GM12873 (cell line): ENCODE measurements at regions not wholly inside any gene's neighbourhood (a gene's known extent, or its start where the extent isn't known, plus 50 kb on each side); places are given as distances from the start of the nearest gene placed in this dataset.

Source experiments
- TF ChIP-seq, protein P1 (sequence below): IDR thresholded peaks from 2 replicates; pipeline ENCODE4 v1.5.1; 2012; ENCODE audit warnings: low read depth, mild to moderate bottlenecking, moderate library complexity, low read length, control low read depth; ENCODE audit not compliant: insufficient read depth; ENCODE audit errors: missing control alignments

- TF ChIP-seq, protein P1, sequence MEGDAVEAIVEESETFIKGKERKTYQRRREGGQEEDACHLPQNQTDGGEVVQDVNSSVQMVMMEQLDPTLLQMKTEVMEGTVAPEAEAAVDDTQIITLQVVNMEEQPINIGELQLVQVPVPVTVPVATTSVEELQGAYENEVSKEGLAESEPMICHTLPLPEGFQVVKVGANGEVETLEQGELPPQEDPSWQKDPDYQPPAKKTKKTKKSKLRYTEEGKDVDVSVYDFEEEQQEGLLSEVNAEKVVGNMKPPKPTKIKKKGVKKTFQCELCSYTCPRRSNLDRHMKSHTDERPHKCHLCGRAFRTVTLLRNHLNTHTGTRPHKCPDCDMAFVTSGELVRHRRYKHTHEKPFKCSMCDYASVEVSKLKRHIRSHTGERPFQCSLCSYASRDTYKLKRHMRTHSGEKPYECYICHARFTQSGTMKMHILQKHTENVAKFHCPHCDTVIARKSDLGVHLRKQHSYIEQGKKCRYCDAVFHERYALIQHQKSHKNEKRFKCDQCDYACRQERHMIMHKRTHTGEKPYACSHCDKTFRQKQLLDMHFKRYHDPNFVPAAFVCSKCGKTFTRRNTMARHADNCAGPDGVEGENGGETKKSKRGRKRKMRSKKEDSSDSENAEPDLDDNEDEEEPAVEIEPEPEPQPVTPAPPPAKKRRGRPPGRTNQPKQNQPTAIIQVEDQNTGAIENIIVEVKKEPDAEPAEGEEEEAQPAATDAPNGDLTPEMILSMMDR = no peak
Observed at GRCh38 chr15:54829821-54830220, 366.9 kb downstream of the RSL24D1 start.

- TF ChIP-seq, protein P1 = no peak
Observed at GRCh38 chr15:54820811-54821210, 375.9 kb downstream of the RSL24D1 start.

DNA sequence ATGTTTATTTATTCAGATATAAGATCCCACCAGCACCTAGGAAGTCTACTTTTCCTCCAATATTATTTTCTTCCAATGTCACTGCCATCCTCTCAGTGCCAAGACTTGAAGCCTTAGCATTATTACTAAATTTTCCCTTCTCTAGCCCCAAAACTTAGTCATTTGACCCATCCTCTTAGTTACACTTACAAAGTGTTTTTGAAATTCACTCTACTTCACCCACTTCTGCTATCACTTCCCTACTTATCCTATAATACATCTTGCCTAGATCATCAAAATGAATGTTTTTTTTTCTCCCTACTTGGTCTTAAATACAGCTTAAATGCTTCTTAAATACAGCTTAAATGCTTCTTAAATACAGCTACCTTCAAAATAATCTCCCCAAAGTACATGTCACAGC is 376.6 kb downstream of the RSL24D1 start:
- TF ChIP-seq, protein P1 = no peak

DNA sequence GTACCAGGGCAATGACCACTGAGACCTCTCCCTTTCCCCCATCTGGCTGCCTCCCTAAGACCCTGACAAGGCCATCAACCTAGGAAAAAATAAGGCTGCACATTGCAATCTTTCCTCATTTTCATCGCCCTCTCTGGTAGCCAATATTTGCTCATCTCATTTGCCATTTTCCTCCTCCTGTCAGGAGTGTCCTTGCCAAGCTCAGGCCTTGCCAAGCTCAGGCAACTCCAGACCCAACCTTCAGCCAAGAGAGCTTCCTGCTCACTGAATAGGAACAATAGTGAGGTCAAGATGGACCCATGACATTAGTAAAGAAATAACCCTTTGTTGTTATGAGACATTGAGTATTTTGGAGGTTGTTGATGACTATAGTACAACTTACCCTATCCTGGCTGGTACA is 380.3 kb downstream of the RSL24D1 start:
- TF ChIP-seq, protein P1 = no peak

- TF ChIP-seq, protein P1 = no peak
Observed at GRCh38 chr15:54815556-54815955, 381.2 kb downstream of the RSL24D1 start.

- TF ChIP-seq, protein P1 = no peak
Observed at GRCh38 chr15:54812383-54812782, 384.4 kb downstream of the RSL24D1 start.

DNA sequence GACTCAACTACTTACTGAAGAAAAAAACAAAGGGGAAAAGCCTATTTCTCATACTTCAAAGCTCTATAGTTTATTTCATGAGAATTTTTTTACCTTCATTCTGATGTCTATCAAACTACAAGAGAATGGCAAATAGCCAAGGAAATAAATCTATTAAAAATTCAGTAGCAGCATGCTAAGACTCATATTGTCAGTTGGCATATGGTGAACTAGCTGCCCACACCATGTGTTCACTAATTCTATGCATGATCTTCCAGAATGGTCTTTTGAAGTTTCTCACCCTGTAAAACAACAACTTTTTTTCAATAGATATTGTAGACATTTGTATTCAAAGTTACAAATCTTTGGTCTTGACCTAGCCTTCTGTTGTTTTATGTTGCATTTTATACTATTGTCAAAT is 386.2 kb downstream of the RSL24D1 start:
- TF ChIP-seq, protein P1 = no peak

- TF ChIP-seq, protein P1 = no peak
Observed at GRCh38 chr15:54810031-54810430, 386.7 kb downstream of the RSL24D1 start.
